Left lung (tissue), 4 donors: ENCODE measurements at regions not wholly inside any gene's neighbourhood (a gene's known extent, or its start where the extent isn't known, plus 50 kb on each side); places are given as distances from the start of the nearest gene placed in this dataset.

Source experiments
- ATAC-seq: fragments of 200-7000 bp; cut with Tn5 transposase; one replicate; pipeline ENCODE4 v1.9.1; 2020; ENCODE audit warnings: moderate library complexity
- DNase-seq, 4 donors: peaks; one replicate each; pipeline ENCODE4 v3.0.0-alpha.2; 2013 to 2020
- H3K27ac ChIP-seq, 2 donors: fragments of 200-600 bp; sonication (generic) in 1 of 2; one replicate each; pipeline versions ENCODE4 v1.5.0 to v1.8.0; 2020 to 2021
- H3K27me3 ChIP-seq, 2 donors: fragments of 200-600 bp; sonication (generic) in 1 of 2; one replicate each; pipeline versions ENCODE4 v1.5.0 to v1.8.0; 2020 to 2021
- H3K36me3 ChIP-seq, 2 donors: fragments of 200-600 bp; sonication (generic) in 1 of 2; one replicate each; pipeline versions ENCODE4 v1.5.0 to v1.8.0; 2020 to 2021
- H3K4me1 ChIP-seq, 2 donors: fragments of 200-600 bp; one replicate each; pipeline ENCODE4 v1.8.0; 2021
- H3K4me3 ChIP-seq, 2 donors: fragments of 200-600 bp; sonication (generic) in 1 of 2; one replicate each; pipeline versions ENCODE4 v1.5.0 to v1.8.0; 2020 to 2021; ENCODE audit warnings: mild to moderate bottlenecking in 1 of 2
- H3K9me3 ChIP-seq, 2 donors: fragments of 200-600 bp; sonication (generic) in 1 of 2; one replicate each; pipeline versions ENCODE4 v1.5.0 to v1.8.0; 2020 to 2021
- CTCF ChIP-seq, 2 donors: fragments of 200-600 bp; sonication (generic) in 1 of 2; IDR thresholded peaks; one replicate each; pipeline versions ENCODE4 v1.5.0 to v1.8.0; 2021; ENCODE audit warnings: antibody characterized with exemption in 2 of 2
- intact Hi-C, 2 donors: fragments of 100-400 bp; cut with DNase I; formaldehyde crosslinking; loops; one replicate each; pipeline versions ENCODE4 v1.11.2 to v1.14.2; 2022
- donor health status: DM: no; HTN: yes; CAD: no.
- donor health status: DM: no; HTN: no; CAD: no.

GRCh38 chr5:117889596-117889995 is 1098.8 kb downstream of the DTWD2 start:
- no peak for ATAC-seq
- no peak overlapping the region for H3K27ac ChIP-seq

GRCh38 chr5:117888688-117889087 is 1099.7 kb downstream of the DTWD2 start:
- intact Hi-C loops: no loop called here
- no peaks in the 10 kb centered on the region for H3K36me3 ChIP-seq
- no peaks in the 10 kb centered on the region for H3K27me3 ChIP-seq
- H3K27ac ChIP-seq: peak overlapping the region in 1 of 2 donors; percentile 18
- H3K4me3 ChIP-seq: peak overlapping the region in 1 of 2 donors; percentile 18
- peak in 2 of 4 donors; percentile 21 to 26 for DNase-seq
- no peak for ATAC-seq
- TF ChIP-seq CTCF (IDR thresholded peaks at IDR 0.05): no peak
- H3K9me3 ChIP-seq: no peaks in the 10 kb centered on the region
- H3K4me1 ChIP-seq: peaks cover 0 to 12% of the 10 kb centered on the region in 2 donors

More at GRCh38 chr5:117889596-117889995, 1098.8 kb downstream of the DTWD2 start:
- H3K27me3 ChIP-seq: no peaks in the 10 kb centered on the region
- H3K36me3 ChIP-seq: no peaks in the 10 kb centered on the region
- H3K4me3 ChIP-seq: no peak overlapping the region
- H3K9me3 ChIP-seq: no peaks in the 10 kb centered on the region
- intact Hi-C loops: no loop called here
- TF ChIP-seq CTCF (IDR thresholded peaks at IDR 0.05): no peak
- DNase-seq: no peak
- H3K4me1 ChIP-seq: peaks cover 0 to 12% of the 10 kb centered on the region in 2 donors

GRCh38 chr5:117881426-117882230 is 1106.7 kb downstream of the DTWD2 start:
- Histone ChIP-seq H3K36me3 (no peaks in the 10 kb centered on the region), H3K4me1 (no peaks in the 10 kb centered on the region), H3K27ac (no peak overlapping the region), H3K4me3 (no peak overlapping the region), H3K27me3 (no peaks in the 10 kb centered on the region), H3K9me3 (no peaks in the 10 kb centered on the region)
- intact Hi-C loops: no loop called here
- TF ChIP-seq CTCF (IDR thresholded peaks at IDR 0.05): no peak
- ATAC-seq (no peak), DNase-seq (no peak)

- no peak for DNase-seq
- no peaks in the 10 kb centered on the region for H3K4me1 ChIP-seq
- H3K27me3 ChIP-seq: no peaks in the 10 kb centered on the region
- intact Hi-C loops: no loop called here
- no peaks in the 10 kb centered on the region for H3K9me3 ChIP-seq
- ATAC-seq: no peak
- H3K36me3 ChIP-seq: no peaks in the 10 kb centered on the region
- H3K4me3 ChIP-seq: no peak overlapping the region
- no peak for TF ChIP-seq CTCF (IDR thresholded peaks at IDR 0.05)
- no peak overlapping the region for H3K27ac ChIP-seq
These were observed 1107.4 kb downstream of the DTWD2 start for GRCh38 chr5:117880932-117881331.

- Histone ChIP-seq H3K27ac (no peak overlapping the region), H3K9me3 (no peaks in the 10 kb centered on the region), H3K27me3 (no peaks in the 10 kb centered on the region), H3K4me1 (no peaks in the 10 kb centered on the region), H3K4me3 (no peak overlapping the region), H3K36me3 (no peaks in the 10 kb centered on the region)
- ATAC-seq (no peak), DNase-seq (no peak)
- intact Hi-C loops: no loop called here
- no peak for TF ChIP-seq CTCF (IDR thresholded peaks at IDR 0.05)
These were observed 1110.6 kb downstream of the DTWD2 start for GRCh38 chr5:117877731-117878130.
